Lower leg skin (tissue), 4 donors: ENCODE measurements at regions not wholly inside any gene's neighbourhood (a gene's known extent, or its start where the extent isn't known, plus 50 kb on each side); places are given as distances from the start of the nearest gene placed in this dataset.

Experiments
- DNase-seq, 2 donors: peaks; one replicate each; pipeline ENCODE4 v3.0.0-alpha.2; 2019; ENCODE audit warnings: low spot score in 2 of 2
- H3K4me3 ChIP-seq: fragments of 200-600 bp; sonication (generic); 2 replicates; pipeline ENCODE4 v1.5.1; 2017; ENCODE audit warnings: mild to moderate bottlenecking, low read depth; ENCODE audit not compliant: poor library complexity, severe bottlenecking
- POLR2A ChIP-seq, 2 donors: fragments of 450-650 bp; IDR thresholded peaks; one replicate each; pipeline ENCODE4 v1.6.1; 2016 to 2017; ENCODE audit warnings: antibody characterized with exemption in 2 of 2, mild to moderate bottlenecking in 1 of 2, moderate library complexity in 1 of 2
- WGBS, 2 donors: methylation state at CpG; one replicate each; pipeline ENCODE4 v1.1.5; 2018; 5-methylcytosine and 5-hydroxymethylcytosine counted together
- intact Hi-C: fragments of 100-400 bp; cut with DNase I; formaldehyde crosslinking; loops from one replicate; pipeline ENCODE4 v1.15.0; 2023; ENCODE audit warnings: low total_unique reads
- TF ChIP-seq, protein P1 (sequence below), 3 donors: fragments of 450-650 bp; IDR thresholded peaks; one replicate each; pipeline ENCODE4 v1.5.1; 2016; ENCODE audit warnings: antibody characterized with exemption in 3 of 3, mild to moderate bottlenecking in 3 of 3, moderate library complexity in 2 of 3

- no peak for DNase-seq
- TF ChIP-seq, protein P1, sequence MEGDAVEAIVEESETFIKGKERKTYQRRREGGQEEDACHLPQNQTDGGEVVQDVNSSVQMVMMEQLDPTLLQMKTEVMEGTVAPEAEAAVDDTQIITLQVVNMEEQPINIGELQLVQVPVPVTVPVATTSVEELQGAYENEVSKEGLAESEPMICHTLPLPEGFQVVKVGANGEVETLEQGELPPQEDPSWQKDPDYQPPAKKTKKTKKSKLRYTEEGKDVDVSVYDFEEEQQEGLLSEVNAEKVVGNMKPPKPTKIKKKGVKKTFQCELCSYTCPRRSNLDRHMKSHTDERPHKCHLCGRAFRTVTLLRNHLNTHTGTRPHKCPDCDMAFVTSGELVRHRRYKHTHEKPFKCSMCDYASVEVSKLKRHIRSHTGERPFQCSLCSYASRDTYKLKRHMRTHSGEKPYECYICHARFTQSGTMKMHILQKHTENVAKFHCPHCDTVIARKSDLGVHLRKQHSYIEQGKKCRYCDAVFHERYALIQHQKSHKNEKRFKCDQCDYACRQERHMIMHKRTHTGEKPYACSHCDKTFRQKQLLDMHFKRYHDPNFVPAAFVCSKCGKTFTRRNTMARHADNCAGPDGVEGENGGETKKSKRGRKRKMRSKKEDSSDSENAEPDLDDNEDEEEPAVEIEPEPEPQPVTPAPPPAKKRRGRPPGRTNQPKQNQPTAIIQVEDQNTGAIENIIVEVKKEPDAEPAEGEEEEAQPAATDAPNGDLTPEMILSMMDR (IDR thresholded peaks at IDR 0.05): no peak
- H3K4me3 ChIP-seq: no peak overlapping the region
- WGBS, 2 donors: 73 to 83% methylated on average over 9 of the region's 9 CpGs
- intact Hi-C loops: no loop called here
These were observed 70.8 kb upstream of the KLF13 start for GRCh38 chr15:31255732-31256377.

- DNase-seq: no peak
- TF ChIP-seq, protein P1 (IDR thresholded peaks at IDR 0.05): no peak
- no peak for TF ChIP-seq POLR2A (IDR thresholded peaks at IDR 0.05)
- H3K4me3 ChIP-seq: no peak overlapping the region
- WGBS, 2 donors: 64 to 72% methylated on average over 10 to 11 of the region's 11 CpGs
- intact Hi-C loops: no loop called here
These were observed 70.0 kb upstream of the KLF13 start for GRCh38 chr15:31256378-31257265.

GRCh38 chr15:31257286-31257685, 69.3 kb upstream of the KLF13 start:
- intact Hi-C loops: no loop called here
- no peak for DNase-seq
- TF ChIP-seq, protein P1 (IDR thresholded peaks at IDR 0.05): no peak
- no peak for TF ChIP-seq POLR2A (IDR thresholded peaks at IDR 0.05)
- no peak overlapping the region for H3K4me3 ChIP-seq
- 54 to 70% methylated on average over 1 of the region's 1 CpG for WGBS, 2 donors

GRCh38 chr15:31258260-31258659, 68.4 kb upstream of the KLF13 start:
- WGBS, 2 donors: 91 to 98% methylated on average over 2 of the region's 2 CpGs
- no peak overlapping the region for H3K4me3 ChIP-seq
- no peak for TF ChIP-seq POLR2A (IDR thresholded peaks at IDR 0.05)
- TF ChIP-seq, protein P1 (IDR thresholded peaks at IDR 0.05): no peak
- no peak for DNase-seq
- intact Hi-C loops: no loop called here

DNA sequence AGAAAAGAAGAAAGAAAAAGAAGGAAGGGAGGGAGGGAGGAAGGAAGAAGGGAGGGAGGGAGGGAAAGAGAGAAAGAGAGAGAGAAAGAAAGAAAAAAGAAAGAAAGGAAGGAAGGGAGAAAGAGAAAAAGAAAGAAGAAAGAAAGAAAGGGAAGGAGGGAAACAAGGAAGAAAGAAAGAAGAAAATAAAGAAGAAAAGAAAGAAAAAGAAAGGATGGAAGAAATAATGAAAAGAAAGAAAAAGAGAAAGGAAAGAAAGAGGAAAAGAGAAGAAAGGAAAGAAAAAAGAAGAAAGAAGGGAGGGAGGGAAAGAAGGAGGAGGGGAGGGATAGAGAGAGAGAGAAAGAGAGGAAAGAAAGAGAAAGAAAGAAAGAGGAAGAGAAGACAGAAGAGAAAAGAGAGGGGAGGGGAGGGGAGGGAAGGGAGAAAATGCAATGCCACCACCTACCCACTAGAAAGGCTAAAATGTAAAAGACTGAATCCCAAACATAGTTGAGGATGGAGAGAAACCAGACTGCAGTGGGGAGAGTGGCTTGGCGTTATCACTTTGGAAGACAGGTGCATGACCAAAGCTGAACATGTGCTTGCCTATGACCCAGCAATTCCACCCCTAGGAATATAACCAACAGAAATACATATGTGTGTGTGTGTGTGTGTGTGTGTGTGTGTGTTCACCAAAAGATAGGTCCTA, 66.9 kb upstream of the KLF13 start:
- 86 to 89% methylated on average over 1 of the region's 1 CpG for WGBS, 2 donors
- TF ChIP-seq, protein P1 (IDR thresholded peaks at IDR 0.05): no peak
- H3K4me3 ChIP-seq: no peak overlapping the region
- intact Hi-C loops: no loop called here
- DNase-seq: no peak
